CD1c-positive myeloid dendritic cell (primary cell): ENCODE measurements at regions not wholly inside any gene's neighbourhood (a gene's known extent, or its start where the extent isn't known, plus 50 kb on each side); places are given as distances from the start of the nearest gene placed in this dataset.
"Not testable (repeated sequence)": the region's sequence is repeated elsewhere in the genome, so short reads cannot be mapped to it uniquely, and the experiment has no call there.

Source experiments
- DNase-seq: peaks from one replicate; pipeline ENCODE4 v3.0.0-alpha.2; 2016; ENCODE audit errors: extremely low spot score

DNA sequence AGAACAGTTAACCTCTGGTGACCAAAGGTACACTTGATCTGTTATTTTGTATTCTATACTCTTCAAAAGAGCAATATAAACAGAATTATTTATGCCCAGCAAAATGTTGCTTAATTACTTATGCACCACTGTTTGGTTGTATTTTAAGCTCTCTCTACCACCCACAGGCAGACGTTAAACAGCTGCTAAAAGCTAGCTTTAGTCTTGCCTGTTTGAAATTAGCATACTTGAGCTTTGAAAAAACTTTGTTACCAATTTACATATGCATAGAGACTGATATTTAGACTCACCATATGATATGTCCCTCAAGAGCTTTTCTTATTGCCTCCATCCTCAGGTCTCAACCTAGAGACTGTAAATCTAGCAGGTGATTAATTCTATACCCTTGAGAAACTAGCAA is 426.9 kb downstream of the NR4A2 start:
- DNase-seq = no peak

DNA sequence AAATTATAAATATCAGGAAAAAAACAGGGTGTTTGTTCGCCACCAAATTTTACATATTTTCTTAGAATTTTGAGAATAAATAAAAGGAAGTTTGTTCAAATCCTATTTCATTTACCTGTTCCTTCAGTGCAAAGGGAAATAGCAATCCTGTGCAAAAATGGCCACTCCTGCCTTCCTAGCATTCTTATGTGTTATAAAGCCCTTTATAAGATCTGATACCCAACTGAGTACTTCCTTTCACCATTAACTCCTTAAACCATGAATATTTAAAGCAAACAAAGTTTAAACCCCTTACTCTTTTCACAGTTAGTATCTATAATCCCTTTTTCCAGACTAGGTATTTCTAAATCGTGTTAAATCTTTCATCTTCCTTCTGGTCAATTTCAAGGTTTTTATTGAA is 427.8 kb downstream of the NR4A2 start:
- no peak for DNase-seq

DNA sequence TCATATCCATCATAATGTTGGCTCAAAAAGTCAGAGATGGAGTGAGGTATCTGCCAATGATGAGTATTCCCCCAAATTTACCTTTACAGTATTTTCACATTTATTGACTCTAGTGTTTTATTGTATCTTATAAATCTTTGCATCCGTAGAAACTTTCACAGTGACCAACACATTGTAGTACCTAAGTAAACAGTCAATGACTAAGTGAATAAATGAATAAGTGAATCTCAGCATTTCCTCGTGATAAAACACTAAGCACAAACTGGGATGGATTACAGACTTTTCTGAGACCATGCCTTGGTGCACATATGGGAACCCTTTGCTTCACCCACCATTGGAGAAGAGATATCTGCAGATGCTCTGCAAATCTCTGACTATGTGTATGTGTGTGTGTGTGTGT is 429.9 kb downstream of the NR4A2 start:
- DNase-seq = no peak

DNA sequence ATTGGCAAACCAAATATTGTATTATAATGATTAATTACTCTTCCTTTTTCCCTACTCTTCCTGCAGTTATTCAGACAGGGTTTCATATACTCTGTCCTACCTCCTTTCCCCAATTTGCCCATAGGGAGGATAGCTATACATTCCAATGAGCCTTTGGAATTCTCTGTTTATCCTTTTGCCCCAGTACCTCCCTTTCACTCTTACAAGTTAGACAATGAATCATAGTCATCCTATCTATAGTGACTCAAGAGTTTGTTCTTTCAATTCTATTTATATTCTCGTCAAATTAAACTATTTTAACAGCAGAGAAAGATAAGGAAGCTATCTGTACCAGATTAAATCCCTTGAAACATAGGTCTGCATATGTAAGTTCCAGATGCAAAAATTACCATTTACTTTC is 437.5 kb downstream of the NR4A2 start:
- DNase-seq = no peak

DNA sequence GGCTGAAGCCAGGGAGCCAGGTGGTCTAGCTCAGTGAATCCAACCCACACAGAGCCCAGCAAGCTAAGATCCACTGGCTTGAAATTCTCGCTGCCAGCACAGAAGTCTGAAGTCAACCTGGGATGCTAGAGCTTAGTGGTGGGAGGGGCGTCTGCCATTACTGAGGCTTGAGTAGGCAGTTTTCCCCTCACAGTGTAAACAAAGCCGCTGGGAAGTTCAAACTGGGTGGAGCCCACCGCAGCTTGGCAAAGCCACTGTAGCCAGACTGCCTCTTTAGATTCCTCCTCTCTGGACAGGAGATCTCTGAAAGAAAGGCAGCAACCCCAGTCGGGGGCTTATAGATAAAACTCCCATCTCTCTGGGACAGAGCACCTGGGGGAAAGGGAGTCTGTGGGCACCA is 452.1 kb downstream of the NR4A2 start:
- DNase-seq = not testable (repeated sequence)

DNA sequence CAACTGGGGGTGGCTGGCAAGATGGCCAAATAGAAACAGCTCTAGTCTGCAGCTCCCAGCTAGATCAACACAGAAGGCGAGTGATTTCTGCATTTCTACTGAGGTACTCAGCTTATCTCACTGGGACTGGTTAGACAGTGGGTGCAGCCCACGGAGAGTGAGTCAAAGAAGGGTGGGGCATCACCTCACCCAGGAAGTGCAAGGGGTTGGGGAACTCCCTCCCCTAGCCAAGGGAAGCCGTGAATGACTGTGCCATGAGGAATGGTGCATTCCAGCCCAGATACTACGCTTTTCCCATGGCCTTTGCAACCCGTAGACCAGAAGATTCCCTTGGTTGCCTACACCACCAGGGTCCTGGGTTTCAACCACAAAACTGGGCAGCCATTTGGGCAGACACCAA is 452.6 kb downstream of the NR4A2 start:
- DNase-seq = not testable (repeated sequence)

DNA sequence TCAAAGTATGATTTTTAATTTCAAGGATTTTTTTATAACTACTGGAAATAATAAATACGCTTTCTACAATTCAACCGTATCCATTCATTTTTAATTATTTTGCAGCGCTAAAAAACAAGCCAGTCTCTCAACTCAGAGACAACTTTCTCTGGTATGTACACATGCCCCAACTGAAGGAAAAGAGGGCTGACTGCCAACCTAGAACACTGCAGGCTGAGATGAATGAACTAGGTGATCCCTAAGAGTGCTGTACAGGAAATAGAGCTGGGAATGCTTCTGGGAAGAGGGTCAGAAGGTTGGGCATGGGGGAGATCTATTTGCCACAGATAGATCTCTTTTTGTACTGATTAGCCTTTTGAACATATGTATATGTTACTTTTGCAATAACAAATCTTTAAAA is 460.1 kb downstream of the NR4A2 start:
- DNase-seq = no peak

DNA sequence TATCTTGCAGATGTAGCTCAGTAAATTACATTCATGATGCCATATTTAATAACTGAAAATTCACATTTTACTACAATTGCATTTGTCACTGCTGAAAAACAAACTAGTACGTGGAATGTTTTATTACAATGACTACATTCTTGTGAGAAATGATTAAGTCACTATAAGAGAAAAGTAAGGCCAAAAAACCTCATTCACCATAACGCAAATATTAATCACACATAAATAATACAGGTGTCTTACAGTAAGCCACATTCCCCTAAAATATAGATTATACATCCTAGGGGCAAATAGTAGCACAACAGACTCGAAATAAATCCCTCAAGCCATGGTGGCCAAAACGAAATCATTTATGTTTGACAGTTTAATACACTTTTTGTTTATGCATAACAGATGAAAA is 460.6 kb downstream of the NR4A2 start:
- no peak for DNase-seq

DNA sequence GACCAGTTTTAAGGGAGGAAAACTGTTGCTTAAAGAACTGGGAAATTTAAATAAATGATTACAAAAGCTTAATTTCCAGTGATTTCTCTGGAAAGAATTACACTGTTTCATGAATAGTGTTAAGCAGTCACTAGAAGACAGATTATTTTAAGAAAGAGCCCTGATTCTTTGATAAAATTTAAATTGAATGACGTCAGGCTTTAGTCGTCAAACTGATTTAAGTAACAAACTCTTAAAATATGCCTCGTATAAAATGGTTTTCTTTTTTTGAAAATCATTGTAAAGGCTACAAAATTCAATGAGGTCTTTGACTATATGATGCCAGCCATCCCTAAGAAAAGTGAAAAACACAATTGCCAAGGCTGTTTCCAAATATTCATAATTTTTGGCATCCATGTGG is 465.0 kb downstream of the NR4A2 start:
- DNase-seq = no peak

DNA sequence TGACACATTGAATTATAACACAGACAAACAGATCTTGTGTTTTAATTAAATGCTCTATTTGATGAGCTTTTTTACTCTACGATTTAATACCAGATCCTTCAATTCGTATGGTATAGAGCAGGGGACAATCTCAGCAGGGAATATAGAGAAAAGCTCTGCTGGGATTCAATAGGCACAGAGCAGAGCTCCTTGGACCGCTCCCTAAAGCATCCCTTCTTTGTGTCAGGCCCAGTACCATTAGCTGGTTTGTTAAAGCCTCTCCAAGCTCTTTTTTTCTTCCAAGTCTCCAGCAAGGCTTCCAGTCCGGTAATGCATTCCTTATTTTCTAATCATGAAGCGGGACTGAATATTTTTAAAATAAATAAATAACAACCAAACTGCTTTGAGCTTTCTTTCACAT is 466.0 kb downstream of the NR4A2 start:
- DNase-seq = no peak

DNA sequence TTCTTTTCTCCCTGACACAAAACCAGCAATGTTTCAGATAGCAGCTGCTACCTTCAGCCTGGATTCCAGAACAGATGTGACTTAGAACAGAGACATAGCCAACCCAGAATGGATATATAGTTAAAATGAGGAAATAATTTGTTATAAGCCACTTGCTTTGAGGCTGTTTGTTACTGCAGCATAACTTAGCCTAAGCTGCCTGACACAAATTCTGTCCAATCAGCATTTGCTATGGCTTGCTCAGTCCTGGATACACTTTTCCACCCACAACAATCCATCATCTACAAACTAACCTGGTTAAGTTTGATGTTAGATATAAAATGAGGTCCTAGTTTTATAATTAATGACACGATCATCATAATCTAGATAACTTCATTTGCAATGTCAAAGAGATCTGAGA is 480.4 kb downstream of the NR4A2 start:
- no peak for DNase-seq

DNA sequence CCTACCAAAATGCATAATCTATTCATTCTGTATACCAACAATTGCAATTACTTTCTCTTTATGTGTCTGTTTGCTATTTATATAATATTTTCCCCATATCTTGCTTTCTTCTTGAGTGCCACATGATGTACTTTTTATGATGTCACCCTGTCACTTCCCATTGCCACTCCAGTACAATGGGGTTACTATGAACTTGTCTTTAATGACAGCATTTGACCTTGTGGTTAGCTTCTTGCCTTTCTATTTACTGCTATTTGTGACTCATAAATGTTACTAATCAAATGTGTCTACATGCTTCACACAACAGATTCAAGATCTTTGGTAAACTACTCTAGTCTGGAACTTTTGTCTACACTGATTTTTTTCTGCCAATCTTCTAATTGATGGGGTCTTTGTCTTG is 486.3 kb downstream of the NR4A2 start:
- no peak for DNase-seq

DNA sequence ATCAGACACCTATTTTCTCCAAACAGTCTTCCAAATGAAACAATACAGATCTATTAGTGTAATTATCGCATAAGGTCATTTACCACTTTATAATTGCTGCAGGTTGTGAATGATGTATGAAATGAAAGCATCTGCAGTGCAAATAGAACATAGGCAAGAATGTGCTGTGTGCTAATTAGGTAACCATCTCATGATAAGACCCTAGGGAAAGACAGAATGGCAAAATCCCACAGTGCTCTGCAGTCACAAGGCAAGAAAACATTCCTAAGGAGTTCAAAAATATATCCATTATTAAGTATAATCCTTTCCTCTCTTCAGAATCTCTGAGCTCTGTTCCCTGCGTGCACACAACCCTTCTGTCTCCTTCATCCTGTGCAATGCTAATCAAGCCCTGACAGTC is 488.1 kb downstream of the NR4A2 start:
- no peak for DNase-seq

DNA sequence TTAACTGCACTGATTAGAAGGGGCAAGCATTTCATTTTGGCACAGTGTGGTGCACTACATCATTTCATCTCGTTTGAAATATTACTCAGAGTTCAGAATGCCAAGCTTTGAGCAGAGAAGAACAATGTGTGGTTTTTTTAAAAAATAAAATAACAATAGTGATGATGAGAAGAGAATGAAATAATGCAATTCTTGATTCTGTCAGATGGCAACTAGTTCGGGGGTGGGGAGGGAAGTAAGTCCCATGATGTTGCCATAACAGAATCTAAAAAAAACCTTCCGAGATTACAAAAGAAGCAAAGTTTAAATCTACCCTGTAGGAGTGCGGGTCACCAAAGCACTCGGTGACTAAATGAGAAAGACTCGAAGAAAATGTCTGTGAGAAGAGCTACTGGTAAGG is 490.4 kb downstream of the NR4A2 start:
- no peak for DNase-seq

DNA sequence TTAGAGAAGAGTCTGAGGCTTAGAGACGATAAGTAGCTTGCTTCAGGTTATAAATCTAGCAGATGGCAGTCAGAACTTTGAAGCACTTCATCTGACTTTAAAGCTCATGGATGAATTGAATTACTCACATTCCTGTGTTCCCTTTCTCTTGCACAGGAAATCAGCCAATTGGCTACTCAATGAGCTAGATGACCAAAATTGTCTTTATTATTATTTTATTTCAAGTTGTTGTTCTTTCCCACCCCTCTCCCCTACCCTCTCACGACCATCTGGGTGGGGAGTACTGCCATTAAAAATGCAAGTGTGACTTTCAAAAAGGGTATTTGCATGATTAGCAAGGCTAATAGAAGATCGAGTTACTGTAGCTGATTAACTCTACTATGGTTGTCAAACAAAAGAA is 491.1 kb downstream of the NR4A2 start:
- DNase-seq = no peak

DNA sequence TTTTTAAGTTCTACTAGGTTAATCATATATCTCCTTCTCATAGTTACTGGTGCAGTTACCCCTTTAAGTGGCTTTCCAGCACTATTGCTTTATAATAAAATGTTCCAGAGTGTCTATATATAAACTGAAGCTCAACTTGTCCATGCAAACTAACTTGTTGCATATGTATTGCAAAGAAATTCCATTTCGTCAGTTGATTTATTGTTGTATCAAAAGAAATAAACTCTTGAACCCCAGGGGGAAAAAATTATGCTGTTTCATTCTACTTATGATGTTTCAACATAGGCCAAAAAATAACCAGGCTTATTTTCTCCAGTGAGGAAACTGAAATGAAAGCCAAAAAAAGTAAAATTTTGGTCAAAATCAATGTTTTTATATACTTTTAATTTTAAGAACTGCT is 491.9 kb downstream of the NR4A2 start:
- DNase-seq = no peak

DNA sequence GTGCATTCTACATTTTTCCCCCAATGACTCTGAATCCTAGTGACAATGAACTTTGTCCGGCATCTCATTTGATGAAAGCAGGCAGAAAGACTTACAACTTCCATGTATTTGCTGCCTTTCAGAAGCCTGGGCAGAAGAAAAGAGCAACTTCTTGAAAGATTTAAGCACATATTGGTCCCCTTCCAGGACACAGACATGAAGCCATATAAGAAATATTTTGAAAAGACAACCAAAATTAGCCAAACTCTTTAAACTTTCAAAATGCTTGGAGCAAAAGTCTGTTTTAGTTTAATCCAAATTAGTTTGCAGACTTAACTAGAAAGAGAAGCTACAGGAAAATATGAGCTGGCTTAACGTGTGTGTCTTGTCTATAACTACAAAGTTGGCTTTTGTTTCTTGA is 492.5 kb downstream of the NR4A2 start:
- DNase-seq = no peak

DNA sequence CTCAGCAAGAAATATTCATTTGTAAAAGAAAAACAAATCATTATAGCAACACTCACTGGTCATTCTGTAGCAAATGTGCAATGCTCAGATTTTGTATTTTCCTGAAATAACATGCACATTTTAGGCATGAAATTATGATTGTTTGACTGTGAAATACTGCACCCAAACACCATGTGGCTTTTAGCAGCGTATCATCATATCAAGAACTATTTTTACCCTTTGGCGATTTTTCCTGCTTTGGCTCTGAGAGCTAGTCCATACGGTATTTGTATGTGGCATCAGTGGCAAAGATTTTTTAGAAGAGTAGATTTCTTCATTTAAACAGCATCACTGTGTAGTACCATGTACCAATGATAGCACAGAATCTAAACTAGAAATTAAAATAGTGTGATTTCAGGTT is 493.1 kb downstream of the NR4A2 start:
- no peak for DNase-seq

DNA sequence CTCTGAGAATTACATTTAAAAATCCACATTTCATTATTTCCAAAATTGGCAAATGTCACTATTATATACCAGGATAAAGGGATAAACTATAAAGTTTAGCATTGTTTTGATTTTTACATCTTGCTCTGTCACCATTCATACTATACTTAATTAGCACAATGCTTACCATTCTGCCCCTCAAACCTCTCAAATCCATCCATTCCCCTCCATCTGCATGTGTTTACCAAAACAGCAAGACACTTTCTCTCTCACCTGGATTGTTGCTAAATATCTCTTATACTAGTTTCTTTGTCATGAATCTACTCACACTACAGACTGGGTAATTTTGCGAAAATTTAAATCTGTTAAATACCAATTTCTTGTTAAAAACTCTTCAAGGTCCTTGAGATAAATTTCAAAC is 496.1 kb downstream of the NR4A2 start:
- DNase-seq = no peak

DNA sequence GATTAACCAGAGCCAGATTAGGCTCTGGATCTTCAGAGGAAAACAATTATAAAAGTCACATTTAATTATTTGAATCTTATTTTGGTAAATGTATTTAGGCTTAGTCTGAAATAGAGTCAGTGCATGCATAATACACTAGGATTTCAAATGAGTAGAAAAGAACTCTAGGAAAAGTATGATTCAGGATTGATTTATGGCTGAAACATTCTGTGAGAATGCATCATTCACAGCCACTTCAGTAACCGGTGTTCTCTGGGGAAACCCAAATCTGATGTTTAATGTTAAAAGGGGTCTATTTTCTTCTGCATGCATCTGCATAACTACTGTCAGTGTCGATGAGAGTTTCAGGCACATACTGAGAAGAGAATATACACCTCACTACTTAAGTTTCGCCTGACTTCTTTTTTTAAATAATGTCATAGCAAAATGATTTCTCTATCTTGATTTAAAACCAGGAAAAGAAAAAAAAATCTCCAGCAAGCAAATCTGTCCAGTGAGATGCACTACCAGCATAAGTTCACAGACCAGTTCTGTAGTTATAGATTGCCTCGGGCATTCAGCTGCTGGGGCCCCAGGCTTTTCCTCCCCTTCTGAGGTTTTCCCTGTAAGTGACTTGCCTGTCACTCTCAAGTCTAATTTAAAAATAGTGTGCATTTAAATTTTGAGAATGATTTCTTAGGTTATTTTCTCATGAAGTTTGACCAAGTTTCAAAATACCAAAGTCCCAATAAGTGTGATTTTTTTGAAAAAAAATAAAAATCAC is 501.5 kb downstream of the NR4A2 start:
- no peak for DNase-seq

DNA sequence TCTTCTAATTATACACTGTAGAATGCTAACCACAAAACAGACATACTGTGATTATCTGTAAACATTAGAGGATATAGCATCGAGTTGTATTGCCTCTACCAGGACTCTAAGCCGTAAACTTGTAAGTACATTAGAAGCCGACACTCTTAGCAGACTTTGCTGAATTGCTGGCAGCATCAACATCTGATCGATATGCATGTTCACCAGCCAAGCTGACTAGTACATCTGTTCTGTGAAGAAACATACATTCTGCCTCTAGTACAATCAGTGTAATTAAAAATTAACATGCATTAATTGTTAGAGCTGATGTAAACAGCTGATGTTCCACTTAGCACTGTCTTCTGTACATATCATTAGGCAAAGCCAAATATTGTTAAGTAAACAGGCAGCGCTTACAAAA is 502.2 kb downstream of the NR4A2 start:
- no peak for DNase-seq

DNA sequence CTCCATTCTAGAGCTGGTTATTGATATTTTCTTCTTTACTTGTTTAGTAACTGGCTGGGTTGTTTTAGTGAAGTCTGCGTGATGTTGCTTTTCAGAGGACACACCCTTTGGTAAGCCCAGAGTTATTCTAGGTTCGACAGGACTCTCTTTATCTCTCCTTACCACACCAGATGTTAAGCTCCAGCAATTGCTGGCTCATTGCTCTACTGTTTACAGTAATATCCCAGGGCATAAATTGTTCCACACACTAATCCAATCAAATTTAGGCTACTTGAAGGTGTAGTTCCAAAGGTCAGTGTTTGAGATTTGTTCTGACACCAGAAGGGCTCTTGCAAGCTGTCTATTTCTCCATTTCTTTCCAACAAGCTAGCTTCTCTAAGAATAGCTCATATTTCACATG is 506.6 kb downstream of the NR4A2 start:
- DNase-seq = no peak

DNA sequence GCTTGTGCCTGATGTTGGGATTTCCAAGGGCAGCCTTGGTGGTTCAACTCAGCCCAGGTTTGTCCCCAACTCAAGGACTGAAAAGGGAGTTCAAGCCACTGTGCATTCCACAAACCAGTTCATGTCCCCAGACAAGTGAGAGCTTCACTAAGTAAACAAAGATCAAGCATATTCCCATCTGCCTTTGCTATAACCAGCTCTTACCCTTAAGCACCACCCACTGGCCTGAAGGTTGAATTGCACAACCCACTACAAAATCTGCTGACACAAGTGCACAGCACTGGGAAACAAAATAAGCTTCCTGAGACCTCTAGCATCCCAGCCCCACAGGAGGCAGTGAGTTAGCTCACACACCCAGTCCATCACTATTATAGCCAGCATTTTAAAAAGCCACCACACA is 516.7 kb downstream of the NR4A2 start:
- peak; percentile 68 for DNase-seq

DNA sequence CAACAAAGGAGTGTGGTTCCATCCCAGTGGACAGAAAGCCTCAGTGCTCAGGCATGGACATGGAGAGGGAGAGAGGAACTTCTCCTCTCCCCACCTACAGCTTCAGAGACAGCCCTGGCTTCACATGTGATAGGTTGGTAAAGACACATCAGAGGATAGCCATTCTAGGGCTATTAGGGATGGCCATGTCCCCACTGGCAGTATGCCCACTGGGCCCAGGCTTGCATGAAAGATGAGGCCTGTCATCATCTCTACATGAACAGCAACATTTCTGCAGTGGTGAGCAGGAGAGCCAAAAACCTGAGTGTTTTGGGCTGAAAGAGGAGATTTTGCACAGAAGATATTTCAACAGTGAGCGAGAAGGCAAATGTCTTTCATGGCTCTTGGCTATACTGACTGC is 517.2 kb downstream of the NR4A2 start:
- DNase-seq = no peak
